Neural cell (in vitro differentiated cells): ENCODE measurements at regions not wholly inside any gene's neighbourhood (a gene's known extent, or its start where the extent isn't known, plus 50 kb on each side); places are given as distances from the start of the nearest gene placed in this dataset.

Source experiments
- H2AFZ ChIP-seq: fragments of 200-600, 300-800 bp; sonication (generic), shearing (Covaris generic); 2 replicates; pipeline ENCODE4 v1.6.0; 2014; ENCODE audit warnings: low read depth, mild to moderate bottlenecking, antibody characterized with exemption, low read length, moderate library complexity
- H3F3A ChIP-seq: fragments of 200-600 bp; shearing (Covaris generic); 2 replicates; pipeline ENCODE4 v1.6.1; 2016; ENCODE audit warnings: mild to moderate bottlenecking, moderate library complexity, mixed read lengths, antibody characterized with exemption, low read length; ENCODE audit not compliant: insufficient read depth, poor library complexity, severe bottlenecking
- H3K27ac ChIP-seq: fragments of 200-600, 300-800 bp; sonication (generic), shearing (Covaris generic); 2 replicates; pipeline ENCODE4 v1.5.1; 2014; ENCODE audit warnings: mild to moderate bottlenecking, low read length, moderate library complexity
- H3K27me3 ChIP-seq: fragments of 300-800, 200-600 bp; sonication (generic), shearing (Covaris generic); 2 replicates; pipeline ENCODE4 v1.6.0; 2014; ENCODE audit warnings: mild to moderate bottlenecking, low read depth, low read length, moderate library complexity; ENCODE audit not compliant: insufficient read depth
- H3K36me3 ChIP-seq: fragments of 300-800, 200-600 bp; sonication (generic), shearing (Covaris generic); 2 replicates; pipeline ENCODE4 v1.5.1; 2014; ENCODE audit warnings: mild to moderate bottlenecking, antibody characterized with exemption, low read length, moderate library complexity; ENCODE audit not compliant: insufficient read depth
- H3K4me2 ChIP-seq: fragments of 300-800, 200-600 bp; sonication (generic), shearing (Covaris generic); 2 replicates; pipeline ENCODE4 v1.6.0; 2014; ENCODE audit warnings: mild to moderate bottlenecking, low read length
- H3K4me3 ChIP-seq: fragments of 300-800, 200-600 bp; sonication (generic), shearing (Covaris generic); 2 replicates; pipeline ENCODE4 v1.5.1; 2014; ENCODE audit warnings: mild to moderate bottlenecking, low read length, moderate library complexity
- H3K79me2 ChIP-seq: fragments of 200-600 bp; shearing (Covaris generic); replicated peaks from 2 replicates; pipeline ENCODE4 v1.6.0; 2014; ENCODE audit warnings: mild to moderate bottlenecking, low read length, moderate library complexity; ENCODE audit not compliant: insufficient read depth
- H3K9ac ChIP-seq: fragments of 300-800, 200-600 bp; sonication (generic), shearing (Covaris generic); 2 replicates; pipeline ENCODE4 v1.6.1; 2016; ENCODE audit warnings: mild to moderate bottlenecking, low read length, mixed read lengths
- H3K9me2 ChIP-seq: fragments of 200-600 bp; shearing (Covaris generic); 2 replicates; pipeline ENCODE4 v1.6.1; 2016; ENCODE audit warnings: mild to moderate bottlenecking, low read length, mixed read lengths; ENCODE audit not compliant: insufficient read depth
- H3K9me3 ChIP-seq: fragments of 200-600, 300-800 bp; sonication (generic), shearing (Covaris generic); 2 replicates; pipeline ENCODE4 v1.6.1; 2016; ENCODE audit warnings: mild to moderate bottlenecking, mixed run types, low read length, moderate library complexity, mixed read lengths
- H4K20me1 ChIP-seq: fragments of 200-600 bp; shearing (Covaris generic); 2 replicates; pipeline ENCODE4 v1.6.1; 2016; ENCODE audit warnings: mild to moderate bottlenecking, mixed run types; ENCODE audit not compliant: insufficient read depth
- EP300 ChIP-seq: fragments of 450-650 bp; conservative IDR thresholded peaks from 2 replicates; pipeline ENCODE4 v1.6.1; 2014; ENCODE audit warnings: antibody characterized with exemption, mild to moderate bottlenecking, moderate library complexity; ENCODE audit not compliant: poor library complexity, severe bottlenecking
- EZH2 ChIP-seq: fragments of 200-600, 300-800 bp; shearing (Covaris generic), sonication (generic); IDR thresholded peaks from 2 replicates; pipeline ENCODE4 v1.6.1; 2014; ENCODE audit warnings: antibody characterized with exemption, low read length, borderline replicate concordance, mild to moderate bottlenecking; ENCODE audit not compliant: insufficient read depth, poor library complexity, severe bottlenecking
- MXI1 ChIP-seq: fragments of 450-650 bp; conservative IDR thresholded peaks from 2 replicates; pipeline ENCODE4 v1.6.1; 2014; ENCODE audit warnings: antibody characterized with exemption, mild to moderate bottlenecking; ENCODE audit not compliant: poor library complexity, severe bottlenecking
- POLR2AphosphoS5 ChIP-seq: IDR thresholded peaks from 2 replicates; pipeline ENCODE4 v1.6.1; 2012
- RAD21 ChIP-seq: fragments of 450-650 bp; conservative IDR thresholded peaks from 2 replicates; pipeline ENCODE4 v1.6.1; 2014; ENCODE audit warnings: antibody characterized with exemption, mild to moderate bottlenecking, moderate library complexity
- SMC3 ChIP-seq: fragments of 450-650 bp; conservative IDR thresholded peaks from 2 replicates; pipeline ENCODE4 v1.6.1; 2014; ENCODE audit warnings: antibody characterized with exemption, mild to moderate bottlenecking, moderate library complexity; ENCODE audit not compliant: poor library complexity
- TAF1 ChIP-seq: IDR thresholded peaks from 2 replicates; pipeline ENCODE4 v1.6.1; 2012; ENCODE audit warnings: low read depth
- TF ChIP-seq, protein P1 (sequence below): IDR thresholded peaks from 2 replicates; pipeline ENCODE4 v1.6.1; 2012; ENCODE audit warnings: borderline replicate concordance
- TF ChIP-seq, protein P2 (sequence below): fragments of 450-650 bp; IDR thresholded peaks from 2 replicates; pipeline ENCODE4 v1.5.1; 2014; ENCODE audit warnings: antibody characterized with exemption, mild to moderate bottlenecking, moderate library complexity; ENCODE audit not compliant: poor library complexity, severe bottlenecking

DNA sequence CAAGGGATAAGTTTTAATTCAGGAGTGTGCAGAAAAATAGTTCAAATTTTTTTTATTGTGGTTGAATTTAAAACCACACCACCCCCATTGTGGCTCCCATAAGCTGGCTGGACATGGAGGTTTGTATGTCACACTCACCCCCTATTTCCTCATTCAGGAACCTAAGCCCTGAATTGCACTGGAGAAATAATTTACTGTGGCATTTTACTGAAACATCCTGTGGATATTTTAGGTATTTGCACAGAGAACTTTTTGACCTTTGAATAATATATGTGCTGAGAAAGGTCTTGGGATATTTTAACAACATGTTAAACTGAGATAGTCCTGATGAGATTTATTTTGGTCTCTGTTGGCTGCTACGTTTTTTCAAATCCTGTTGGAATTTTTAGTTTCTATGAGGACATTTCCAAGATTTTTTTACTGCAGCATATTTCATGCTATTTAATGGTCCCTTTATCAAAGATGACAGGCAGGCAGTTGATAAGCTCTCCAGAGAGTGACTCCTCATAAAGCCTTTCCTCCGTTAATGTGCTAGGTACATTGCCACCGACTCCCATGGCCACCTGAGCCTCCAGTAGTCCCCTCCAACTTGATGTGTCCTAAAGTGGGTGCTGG lies 51.2 kb upstream of the PALM2AKAP2 start:
- H2AFZ ChIP-seq, result no peak overlapping the region
- H3K27me3 ChIP-seq, result no peaks in the 10 kb centered on the region
- TF ChIP-seq POLR2AphosphoS5, result no peak
- H3K9me3 ChIP-seq, result no peaks in the 10 kb centered on the region
- no peaks in the 10 kb centered on the region for H4K20me1 ChIP-seq
- H3K4me3 ChIP-seq, result no peak overlapping the region
- H3K79me2 ChIP-seq, result no peaks in the 10 kb centered on the region
- no peaks in the 10 kb centered on the region for H3F3A ChIP-seq
- no peak overlapping the region for H3K4me2 ChIP-seq
- H3K27ac ChIP-seq, result no peak overlapping the region
- H3K9ac ChIP-seq, result no peak overlapping the region
- H3K9me2 ChIP-seq, result no peaks in the 10 kb centered on the region
- no peaks in the 10 kb centered on the region for H3K36me3 ChIP-seq

DNA sequence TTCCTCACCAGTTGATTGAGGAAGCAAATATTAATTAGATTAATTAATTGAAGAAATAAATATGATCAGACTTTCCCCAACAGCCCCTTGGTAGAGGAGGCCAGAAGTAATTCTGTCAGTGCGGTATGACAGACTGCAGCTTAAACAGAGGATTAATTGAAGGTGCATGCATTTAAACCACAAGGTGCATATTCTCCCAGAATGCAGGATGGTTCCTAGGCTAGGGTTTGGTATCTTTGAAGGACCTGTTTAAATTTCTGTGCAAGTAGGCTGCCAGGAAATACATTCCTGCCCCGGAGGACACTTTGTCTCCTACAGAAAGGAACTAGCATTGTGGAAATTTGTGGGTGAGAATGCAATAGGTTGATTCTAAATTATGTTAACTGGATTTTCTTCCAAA lies 50.5 kb upstream of the PALM2AKAP2 start:
- no peak overlapping the region for H3K4me2 ChIP-seq
- H3K9me3 ChIP-seq, result no peaks in the 10 kb centered on the region
- no peaks in the 10 kb centered on the region for H4K20me1 ChIP-seq
- no peak overlapping the region for H3K9ac ChIP-seq
- no peaks in the 10 kb centered on the region for H3K36me3 ChIP-seq
- H3K9me2 ChIP-seq, result no peaks in the 10 kb centered on the region
- no peak for TF ChIP-seq RAD21
- TF ChIP-seq EZH2, result no peak
- no peak for TF ChIP-seq SMC3
- no peak for TF ChIP-seq MXI1
- TF ChIP-seq TAF1, result no peak
- no peak for TF ChIP-seq EP300
- TF ChIP-seq, protein P1, sequence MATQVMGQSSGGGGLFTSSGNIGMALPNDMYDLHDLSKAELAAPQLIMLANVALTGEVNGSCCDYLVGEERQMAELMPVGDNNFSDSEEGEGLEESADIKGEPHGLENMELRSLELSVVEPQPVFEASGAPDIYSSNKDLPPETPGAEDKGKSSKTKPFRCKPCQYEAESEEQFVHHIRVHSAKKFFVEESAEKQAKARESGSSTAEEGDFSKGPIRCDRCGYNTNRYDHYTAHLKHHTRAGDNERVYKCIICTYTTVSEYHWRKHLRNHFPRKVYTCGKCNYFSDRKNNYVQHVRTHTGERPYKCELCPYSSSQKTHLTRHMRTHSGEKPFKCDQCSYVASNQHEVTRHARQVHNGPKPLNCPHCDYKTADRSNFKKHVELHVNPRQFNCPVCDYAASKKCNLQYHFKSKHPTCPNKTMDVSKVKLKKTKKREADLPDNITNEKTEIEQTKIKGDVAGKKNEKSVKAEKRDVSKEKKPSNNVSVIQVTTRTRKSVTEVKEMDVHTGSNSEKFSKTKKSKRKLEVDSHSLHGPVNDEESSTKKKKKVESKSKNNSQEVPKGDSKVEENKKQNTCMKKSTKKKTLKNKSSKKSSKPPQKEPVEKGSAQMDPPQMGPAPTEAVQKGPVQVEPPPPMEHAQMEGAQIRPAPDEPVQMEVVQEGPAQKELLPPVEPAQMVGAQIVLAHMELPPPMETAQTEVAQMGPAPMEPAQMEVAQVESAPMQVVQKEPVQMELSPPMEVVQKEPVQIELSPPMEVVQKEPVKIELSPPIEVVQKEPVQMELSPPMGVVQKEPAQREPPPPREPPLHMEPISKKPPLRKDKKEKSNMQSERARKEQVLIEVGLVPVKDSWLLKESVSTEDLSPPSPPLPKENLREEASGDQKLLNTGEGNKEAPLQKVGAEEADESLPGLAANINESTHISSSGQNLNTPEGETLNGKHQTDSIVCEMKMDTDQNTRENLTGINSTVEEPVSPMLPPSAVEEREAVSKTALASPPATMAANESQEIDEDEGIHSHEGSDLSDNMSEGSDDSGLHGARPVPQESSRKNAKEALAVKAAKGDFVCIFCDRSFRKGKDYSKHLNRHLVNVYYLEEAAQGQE, result no peak
- TF ChIP-seq, protein P2, sequence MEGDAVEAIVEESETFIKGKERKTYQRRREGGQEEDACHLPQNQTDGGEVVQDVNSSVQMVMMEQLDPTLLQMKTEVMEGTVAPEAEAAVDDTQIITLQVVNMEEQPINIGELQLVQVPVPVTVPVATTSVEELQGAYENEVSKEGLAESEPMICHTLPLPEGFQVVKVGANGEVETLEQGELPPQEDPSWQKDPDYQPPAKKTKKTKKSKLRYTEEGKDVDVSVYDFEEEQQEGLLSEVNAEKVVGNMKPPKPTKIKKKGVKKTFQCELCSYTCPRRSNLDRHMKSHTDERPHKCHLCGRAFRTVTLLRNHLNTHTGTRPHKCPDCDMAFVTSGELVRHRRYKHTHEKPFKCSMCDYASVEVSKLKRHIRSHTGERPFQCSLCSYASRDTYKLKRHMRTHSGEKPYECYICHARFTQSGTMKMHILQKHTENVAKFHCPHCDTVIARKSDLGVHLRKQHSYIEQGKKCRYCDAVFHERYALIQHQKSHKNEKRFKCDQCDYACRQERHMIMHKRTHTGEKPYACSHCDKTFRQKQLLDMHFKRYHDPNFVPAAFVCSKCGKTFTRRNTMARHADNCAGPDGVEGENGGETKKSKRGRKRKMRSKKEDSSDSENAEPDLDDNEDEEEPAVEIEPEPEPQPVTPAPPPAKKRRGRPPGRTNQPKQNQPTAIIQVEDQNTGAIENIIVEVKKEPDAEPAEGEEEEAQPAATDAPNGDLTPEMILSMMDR, result no peak
- no peak for TF ChIP-seq POLR2AphosphoS5
- no peaks in the 10 kb centered on the region for H3K79me2 ChIP-seq
- no peak overlapping the region for H3K4me3 ChIP-seq
- H3K27me3 ChIP-seq, result no peaks in the 10 kb centered on the region
- H3K27ac ChIP-seq, result no peak overlapping the region
- H2AFZ ChIP-seq, result no peak overlapping the region
- H3F3A ChIP-seq, result no peaks in the 10 kb centered on the region
